ENCODE measurements at regions not wholly inside any gene's neighbourhood (a gene's known extent, or its start where the extent isn't known, plus 50 kb on each side); places are given as distances from the start of the nearest gene placed in this dataset.

DNA sequence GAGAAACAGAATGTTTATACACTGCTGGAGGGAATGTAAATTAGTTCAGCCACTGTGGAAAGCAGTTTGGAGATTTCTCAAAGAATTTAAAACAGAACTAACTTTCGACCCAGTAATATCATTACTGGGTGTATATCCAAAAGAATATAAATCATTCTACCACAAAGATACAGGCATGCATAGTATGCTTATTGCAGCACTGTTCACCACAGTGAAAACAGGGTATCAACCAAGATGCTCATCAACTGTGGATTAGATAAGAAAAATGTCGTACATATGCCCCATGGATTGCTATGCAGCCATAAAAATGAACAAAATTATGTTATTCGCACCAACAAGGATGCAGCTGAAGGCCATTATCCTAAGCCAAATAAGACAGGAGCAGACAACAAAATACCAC lies 343.1 kb upstream of the KCND2 start:
- DNase-seq (no peak), ATAC-seq (ENCODE audit: insufficient read depth, low FRiP score) (no peak)
- WGBS, 2 donors = 85 to 87% methylated on average over 3 of the region's 3 CpGs
- Histone ChIP-seq H3K9ac (ENCODE audit: insufficient read depth in 1 of 2, low read length in 2 of 2) (no peak overlapping the region), H3K36me3 (ENCODE audit: control insufficient read depth in 4 of 4, insufficient read depth in 4 of 4, low read length in 4 of 4) (no peaks in the 10 kb centered on the region), H3K27me3 (ENCODE audit: control insufficient read depth in 3 of 3, insufficient read depth in 3 of 3, low read length in 2 of 3) (no peaks in the 10 kb centered on the region), H3K27ac (ENCODE audit: low read depth in 1 of 2, low read length in 1 of 2) (no peak overlapping the region), H3K9me3 (ENCODE audit: control insufficient read depth in 4 of 4, insufficient read depth in 3 of 4, low read length in 3 of 4) (peaks cover 0 to 2% (median 0%) of the 10 kb centered on the region in 4 donors), H3K4me3 (no peak overlapping the region), H3K4me1 (ENCODE audit: control insufficient read depth in 5 of 5, insufficient read depth in 5 of 5, low read length in 5 of 5) (peaks cover 0 to 9% (median 0%) of the 10 kb centered on the region in 5 donors)
- TF ChIP-seq, protein P1, sequence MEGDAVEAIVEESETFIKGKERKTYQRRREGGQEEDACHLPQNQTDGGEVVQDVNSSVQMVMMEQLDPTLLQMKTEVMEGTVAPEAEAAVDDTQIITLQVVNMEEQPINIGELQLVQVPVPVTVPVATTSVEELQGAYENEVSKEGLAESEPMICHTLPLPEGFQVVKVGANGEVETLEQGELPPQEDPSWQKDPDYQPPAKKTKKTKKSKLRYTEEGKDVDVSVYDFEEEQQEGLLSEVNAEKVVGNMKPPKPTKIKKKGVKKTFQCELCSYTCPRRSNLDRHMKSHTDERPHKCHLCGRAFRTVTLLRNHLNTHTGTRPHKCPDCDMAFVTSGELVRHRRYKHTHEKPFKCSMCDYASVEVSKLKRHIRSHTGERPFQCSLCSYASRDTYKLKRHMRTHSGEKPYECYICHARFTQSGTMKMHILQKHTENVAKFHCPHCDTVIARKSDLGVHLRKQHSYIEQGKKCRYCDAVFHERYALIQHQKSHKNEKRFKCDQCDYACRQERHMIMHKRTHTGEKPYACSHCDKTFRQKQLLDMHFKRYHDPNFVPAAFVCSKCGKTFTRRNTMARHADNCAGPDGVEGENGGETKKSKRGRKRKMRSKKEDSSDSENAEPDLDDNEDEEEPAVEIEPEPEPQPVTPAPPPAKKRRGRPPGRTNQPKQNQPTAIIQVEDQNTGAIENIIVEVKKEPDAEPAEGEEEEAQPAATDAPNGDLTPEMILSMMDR (IDR thresholded peaks at IDR 0.05; ENCODE audit: control extremely low read depth, extremely low read depth) = no peak

DNA sequence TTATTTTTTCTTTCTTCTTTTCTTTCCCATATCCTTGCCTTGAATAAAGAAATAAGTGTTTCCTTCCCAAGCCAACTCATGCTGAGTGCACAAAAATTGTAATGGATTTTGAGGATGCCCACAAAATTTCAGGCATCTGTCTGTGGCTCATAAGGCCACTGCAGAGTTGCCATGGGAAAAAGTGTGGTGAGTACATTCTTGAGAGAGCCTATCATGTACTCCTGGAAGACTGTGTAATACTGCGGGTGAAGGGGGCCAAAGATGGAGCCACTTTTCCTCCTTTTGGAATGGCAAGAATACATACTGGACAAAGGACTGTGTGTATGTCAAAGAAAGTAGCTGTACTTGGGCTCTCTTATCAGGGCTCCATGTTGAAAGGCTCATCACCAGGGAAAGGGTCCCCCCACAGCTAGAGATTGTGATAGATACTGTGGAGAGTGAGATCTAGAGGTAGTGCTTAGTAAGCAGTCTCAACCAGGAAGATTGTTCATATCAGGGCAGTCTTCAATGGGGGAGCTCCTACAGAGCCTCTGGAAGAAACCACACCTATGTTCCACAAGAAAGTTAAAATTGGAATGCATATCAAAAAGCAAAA lies 341.6 kb upstream of the KCND2 start:
- DNase-seq = no peak
- no peaks in the 10 kb centered on the region for H3K36me3 ChIP-seq (ENCODE audit: control insufficient read depth in 4 of 4, insufficient read depth in 4 of 4, low read length in 4 of 4)
- WGBS, 2 donors = 79 to 86% methylated on average over 1 of the region's 1 CpG

GRCh38 chr7:119935418-119936025 lies 337.5 kb upstream of the KCND2 start:
- Histone ChIP-seq H3K27ac (ENCODE audit: low read depth in 1 of 2, low read length in 1 of 2) (no peak overlapping the region), H3K4me1 (ENCODE audit: control insufficient read depth in 5 of 5, insufficient read depth in 5 of 5, low read length in 5 of 5) (no peaks in the 10 kb centered on the region), H3K27me3 (ENCODE audit: control insufficient read depth in 3 of 3, insufficient read depth in 3 of 3, low read length in 2 of 3) (no peaks in the 10 kb centered on the region), H3K9ac (ENCODE audit: insufficient read depth in 1 of 2, low read length in 2 of 2) (no peak overlapping the region), H3K4me3 (no peak overlapping the region), H3K36me3 (ENCODE audit: control insufficient read depth in 4 of 4, insufficient read depth in 4 of 4, low read length in 4 of 4) (no peaks in the 10 kb centered on the region), H3K9me3 (ENCODE audit: control insufficient read depth in 4 of 4, insufficient read depth in 3 of 4, low read length in 3 of 4) (no peaks in the 10 kb centered on the region)
- ATAC-seq (ENCODE audit: insufficient read depth, low FRiP score) (no peak), DNase-seq (peak in 2 of 3 donors; percentile 62 to 73)
- WGBS, 2 donors = 23 to 38% methylated on average over 4 of the region's 4 CpGs
- TF ChIP-seq, protein P1 (IDR thresholded peaks at IDR 0.05; ENCODE audit: control extremely low read depth, extremely low read depth) = no peak

More for the DNA sequence above, 341.6 kb upstream of the KCND2 start:
- Histone ChIP-seq H3K4me1 (ENCODE audit: control insufficient read depth in 5 of 5, insufficient read depth in 5 of 5, low read length in 5 of 5) (no peaks in the 10 kb centered on the region), H3K9ac (ENCODE audit: insufficient read depth in 1 of 2, low read length in 2 of 2) (no peak overlapping the region), H3K4me3 (no peak overlapping the region), H3K27ac (ENCODE audit: low read depth in 1 of 2, low read length in 1 of 2) (no peak overlapping the region), H3K27me3 (ENCODE audit: control insufficient read depth in 3 of 3, insufficient read depth in 3 of 3, low read length in 2 of 3) (no peaks in the 10 kb centered on the region), H3K9me3 (ENCODE audit: control insufficient read depth in 4 of 4, insufficient read depth in 3 of 4, low read length in 3 of 4) (peaks cover 0 to 2% (median 0%) of the 10 kb centered on the region in 4 donors)
- no peak for ATAC-seq (ENCODE audit: insufficient read depth, low FRiP score)
- TF ChIP-seq, protein P1 (IDR thresholded peaks at IDR 0.05; ENCODE audit: control extremely low read depth, extremely low read depth) = no peak
